HEK293 (cell line): ENCODE measurements at regions not wholly inside any gene's neighbourhood (a gene's known extent, or its start where the extent isn't known, plus 50 kb on each side); places are given as distances from the start of the nearest gene placed in this dataset.

Source experiments
- CTCF ChIA-PET: fragments of 350-600 bp; formaldehyde crosslinking; extraction: SDS; loops from one replicate; lab custom pipeline; 2021; ENCODE audit warnings: antibody characterized with exemption; lab: Yijun Ruan, JAX
- POLR2A ChIA-PET: fragments of 300-600 bp; formaldehyde crosslinking; extraction: SDS; loops from one replicate; lab custom pipeline; 2020; ENCODE audit warnings: antibody characterized with exemption, inconsistent platforms; lab: Yijun Ruan, JAX
- H3K27ac ChIP-seq: fragments of 200-500 bp; sonication (Bioruptor generic); 2 replicates; pipeline ENCODE4 v1.5.1; 2014; ENCODE audit warnings: low read depth, low read length, control low read depth, inconsistent platforms; ENCODE audit errors: extremely low read depth
- H3K36me3 ChIP-seq, 2 experiments: fragments of 200-500 bp in 1 of 2; sonication (Bioruptor generic) in 1 of 2; 1 replicate in 1 of 2; 2 replicates in 1 of 2; pipeline ENCODE4 v1.5.1; 2014 to 2017; ENCODE audit warnings: inconsistent platforms in 2 of 2, low read length in 2 of 2; ENCODE audit not compliant: control insufficient read depth in 2 of 2, insufficient read depth in 1 of 2
- H3K4me1 ChIP-seq: fragments of 200-500 bp; sonication (Bioruptor generic); 2 replicates; pipeline ENCODE4 v1.5.1; 2014; ENCODE audit warnings: mild to moderate bottlenecking, low read length, inconsistent platforms; ENCODE audit not compliant: control insufficient read depth, insufficient read depth
- H3K4me3 ChIP-seq: 2 replicates; pipeline ENCODE4 v1.5.1; 2011; ENCODE audit warnings: low read depth, mild to moderate bottlenecking, control low read depth, low read length, moderate library complexity
- H3K9me3 ChIP-seq: fragments of 200-500 bp; sonication (Bioruptor generic); 2 replicates; pipeline ENCODE4 v1.5.1; 2014; ENCODE audit warnings: low read depth, low read length, inconsistent platforms; ENCODE audit not compliant: control insufficient read depth, insufficient read depth
- ATF2 ChIP-seq: fragments of 450-650 bp; formaldehyde crosslinking; IDR thresholded peaks from 2 replicates; pipeline ENCODE4 v1.5.1; 2016; ENCODE audit warnings: missing biosample characterization, missing genetic modification characterization, low read depth
- HIC1 ChIP-seq: fragments of 450-650 bp; formaldehyde crosslinking; IDR thresholded peaks from 2 replicates; pipeline ENCODE4 v1.5.1; 2016; ENCODE audit warnings: missing biosample characterization, missing genetic modification characterization
- HOXD13 ChIP-seq: sonication (generic); formaldehyde crosslinking; IDR thresholded peaks from 2 replicates; pipeline ENCODE4 v1.8.0; 2022; ENCODE audit warnings: missing genetic modification reagents, borderline replicate concordance
- OSR2 ChIP-seq: fragments of 450-650 bp; formaldehyde crosslinking; IDR thresholded peaks from 2 replicates; pipeline ENCODE4 v1.5.1; 2016; ENCODE audit warnings: missing biosample characterization, missing genetic modification characterization
- REST ChIP-seq: fragments of 450-650 bp; formaldehyde crosslinking; IDR thresholded peaks from 2 replicates; pipeline ENCODE4 v1.5.1; 2016; ENCODE audit warnings: missing biosample characterization, missing genetic modification characterization
- TRIM28 ChIP-seq: IDR thresholded peaks from 2 replicates; pipeline ENCODE4 v1.6.1; 2011; ENCODE audit warnings: low read length, control low read depth, borderline replicate concordance
- WT1 ChIP-seq: fragments of 450-650 bp; formaldehyde crosslinking; IDR thresholded peaks from 2 replicates; pipeline ENCODE4 v1.5.1; 2016; ENCODE audit warnings: missing biosample characterization, missing genetic modification characterization
- YY1 ChIP-seq: fragments of 450-650 bp; formaldehyde crosslinking; IDR thresholded peaks from 2 replicates; pipeline ENCODE4 v1.5.1; 2018; ENCODE audit warnings: missing biosample characterization, missing genetic modification characterization
- ZBTB44 ChIP-seq: fragments of 450-650 bp; IDR thresholded peaks from 2 replicates; pipeline ENCODE4 v1.5.1; 2018; ENCODE audit warnings: missing biosample characterization, mild to moderate bottlenecking, missing genetic modification characterization
- ZBTB6 ChIP-seq: fragments of 450-650 bp; formaldehyde crosslinking; IDR thresholded peaks from 2 replicates; pipeline ENCODE4 v1.5.1; 2017; ENCODE audit warnings: missing biosample characterization, missing genetic modification characterization
- ZNF112 ChIP-seq: fragments of 450-650 bp; formaldehyde crosslinking; IDR thresholded peaks from 2 replicates; pipeline ENCODE4 v1.5.0; 2017; ENCODE audit warnings: missing biosample characterization, missing genetic modification characterization
- ZNF146 ChIP-seq: fragments of 450-650 bp; formaldehyde crosslinking; IDR thresholded peaks from 2 replicates; pipeline ENCODE4 v1.5.1; 2016; ENCODE audit warnings: missing biosample characterization, missing genetic modification characterization
- ZNF155 ChIP-seq: fragments of 450-650 bp; formaldehyde crosslinking; IDR thresholded peaks from 2 replicates; pipeline ENCODE4 v1.5.1; 2016; ENCODE audit warnings: missing biosample characterization, missing genetic modification characterization
- ZNF211 ChIP-seq: fragments of 450-650 bp; formaldehyde crosslinking; IDR thresholded peaks from 2 replicates; pipeline ENCODE4 v1.5.1; 2016; ENCODE audit warnings: low read depth, missing biosample characterization, missing genetic modification characterization
- ZNF214 ChIP-seq: fragments of 450-650 bp; formaldehyde crosslinking; IDR thresholded peaks from 2 replicates; pipeline ENCODE4 v1.5.1; 2017; ENCODE audit warnings: missing biosample characterization, mild to moderate bottlenecking, missing genetic modification characterization, borderline replicate concordance
- ZNF23 ChIP-seq: fragments of 450-650 bp; formaldehyde crosslinking; IDR thresholded peaks from 2 replicates; pipeline ENCODE4 v1.5.1; 2016; ENCODE audit warnings: missing biosample characterization, missing genetic modification characterization, borderline replicate concordance
- ZNF26 ChIP-seq: fragments of 450-650 bp; formaldehyde crosslinking; IDR thresholded peaks from 2 replicates; pipeline ENCODE4 v1.5.1; 2016; ENCODE audit warnings: missing biosample characterization, missing genetic modification characterization
- ZNF335 ChIP-seq: fragments of 450-650 bp; formaldehyde crosslinking; conservative IDR thresholded peaks from 2 replicates; pipeline ENCODE4 v1.5.1; 2016; ENCODE audit warnings: missing biosample characterization, missing genetic modification characterization
- ZNF514 ChIP-seq: fragments of 450-650 bp; formaldehyde crosslinking; IDR thresholded peaks from 2 replicates; pipeline ENCODE4 v1.5.1; 2016; ENCODE audit warnings: missing biosample characterization, missing genetic modification characterization
- ZNF548 ChIP-seq: fragments of 450-650 bp; formaldehyde crosslinking; IDR thresholded peaks from 2 replicates; pipeline ENCODE4 v1.5.1; 2016; ENCODE audit warnings: missing biosample characterization, missing genetic modification characterization
- ZNF670 ChIP-seq: fragments of 450-650 bp; formaldehyde crosslinking; IDR thresholded peaks from 2 replicates; pipeline ENCODE4 v1.5.1; 2016; ENCODE audit warnings: missing biosample characterization, missing genetic modification characterization, low read depth
- ZNF777 ChIP-seq: fragments of 450-650 bp; formaldehyde crosslinking; IDR thresholded peaks from 2 replicates; pipeline ENCODE4 v1.5.1; 2017; ENCODE audit warnings: missing biosample characterization, missing genetic modification characterization, borderline replicate concordance
- ZSCAN4 ChIP-seq: fragments of 450-650 bp; formaldehyde crosslinking; IDR thresholded peaks from 2 replicates; pipeline ENCODE4 v1.5.1; 2017; ENCODE audit warnings: missing biosample characterization, missing genetic modification characterization

GRCh38 chr6:140660295-140660694 is 1285.8 kb upstream of the CITED2 start (continued):
- TF ChIP-seq ATF2 (tag by site-specific recombination) (no peak), TRIM28 (no peak), ZNF211 (tag by site-specific recombination) (no peak), ZNF146 (tag by site-specific recombination) (no peak), HOXD13 (CRISPR knock-in tag) (no peak), YY1 (tag by site-specific recombination) (no peak), ZNF335 (no peak), ZNF112 (tag by site-specific recombination) (no peak), ZNF23 (no peak), ZNF155 (tag by site-specific recombination) (no peak), ZNF548 (tag by site-specific recombination) (no peak)
- TF ChIP-seq, all 188 proteins: peak for 0

- Histone ChIP-seq H3K4me1 (no peaks in the 10 kb centered on the region), H3K9me3 (no peaks in the 10 kb centered on the region), H3K36me3 (no peaks in the 10 kb centered on the region), H3K27ac (no peak overlapping the region), H3K4me3 (no peak overlapping the region)
- ChIA-PET CTCF (no interaction called here), POLR2A (no interaction called here)
- no peak for TF ChIP-seq ZNF214 (tag by site-specific recombination)
- no peak for TF ChIP-seq OSR2 (tag by site-specific recombination)
- TF ChIP-seq HIC1: no peak
- TF ChIP-seq ZNF26 (tag by site-specific recombination): no peak
- no peak for TF ChIP-seq WT1
- TF ChIP-seq REST: no peak
- TF ChIP-seq ZNF670: no peak
- TF ChIP-seq ZBTB44 (tag by site-specific recombination): no peak
- no peak for TF ChIP-seq ZSCAN4 (tag by site-specific recombination)
- no peak for TF ChIP-seq ZNF777 (tag by site-specific recombination)
- TF ChIP-seq ZNF514 (tag by site-specific recombination): no peak
- no peak for TF ChIP-seq ZBTB6
Measured at GRCh38 chr6:140653972-140654371, 1279.5 kb upstream of the CITED2 start.
